SK-N-SH treated with all-trans-retinoic acid at 6 μM for 48 hours (cell line): ENCODE measurements at regions not wholly inside any gene's neighbourhood (a gene's known extent, or its start where the extent isn't known, plus 50 kb on each side); places are given as distances from the start of the nearest gene placed in this dataset.

Source experiments
- ARNTL ChIP-seq: fragments of 450-650 bp; formaldehyde crosslinking; IDR thresholded peaks from 2 replicates; pipeline ENCODE4 v1.5.0; 2020; ENCODE audit warnings: low read depth, mild to moderate bottlenecking, moderate library complexity, borderline replicate concordance
- CSDC2 ChIP-seq: fragments of 250-450 bp; sonication (Bioruptor Pico); IDR thresholded peaks from 2 replicates; pipeline ENCODE4 v1.5.0; 2020; ENCODE audit warnings: mild to moderate bottlenecking, moderate library complexity
- ESRRG ChIP-seq: fragments of 250-450 bp; sonication (Bioruptor Pico); IDR thresholded peaks from 2 replicates; pipeline ENCODE4 v1.6.1; 2021; ENCODE audit warnings: mild to moderate bottlenecking
- GLIS3 ChIP-seq: fragments of 250-450 bp; sonication (Bioruptor Pico); IDR thresholded peaks from 2 replicates; pipeline ENCODE4 v1.5.0; 2020; ENCODE audit warnings: mild to moderate bottlenecking, moderate library complexity
- ISL1 ChIP-seq: fragments of 250-450 bp; sonication (Bioruptor Pico); IDR thresholded peaks from 2 replicates; pipeline ENCODE4 v2.1.2; 2022; ENCODE audit warnings: mild to moderate bottlenecking, moderate library complexity
- PPARA ChIP-seq: fragments of 250-450 bp; sonication (Bioruptor Pico); IDR thresholded peaks from 2 replicates; pipeline ENCODE4 v1.5.0; 2020; ENCODE audit warnings: mild to moderate bottlenecking, borderline replicate concordance
- TF ChIP-seq, protein P1 (sequence below): fragments of 250-450 bp; sonication (Bioruptor Pico); IDR thresholded peaks from 2 replicates; pipeline ENCODE4 v1.8.0; 2020; ENCODE audit warnings: mild to moderate bottlenecking, moderate library complexity, borderline replicate concordance
- TF ChIP-seq, protein P2 (sequence below): fragments of 250-450 bp; sonication (Bioruptor Pico); IDR thresholded peaks from 2 replicates; pipeline ENCODE4 v1.5.1; 2021; ENCODE audit warnings: mild to moderate bottlenecking, moderate library complexity

DNA sequence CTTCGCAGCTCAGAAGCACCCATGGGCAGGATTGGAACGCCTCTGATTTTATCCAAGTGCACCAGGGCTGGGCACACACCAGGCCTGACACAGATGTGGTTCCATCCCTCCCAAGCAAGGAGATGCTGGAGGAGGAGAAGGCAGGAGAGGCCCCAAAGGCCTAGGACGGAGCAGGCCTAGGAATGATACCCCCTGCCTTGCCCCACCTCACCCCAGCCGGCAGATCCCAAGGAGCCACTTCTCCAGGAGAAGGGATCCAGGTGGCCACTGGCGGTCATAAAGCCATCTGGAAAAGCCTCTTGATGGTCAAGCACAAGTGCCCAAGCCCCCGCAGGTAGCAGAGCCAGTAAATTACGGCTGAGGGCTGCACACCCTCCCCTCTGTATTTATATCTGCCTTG is 211.8 kb downstream of the TBC1D2B start:
- TF ChIP-seq PPARA (CRISPR knock-in tag) (no peak), ISL1 (no peak), ARNTL (CRISPR knock-in tag) (no peak), CSDC2 (CRISPR knock-in tag) (no peak), ESRRG (CRISPR knock-in tag) (no peak), GLIS3 (CRISPR knock-in tag) (no peak)
- TF ChIP-seq, protein P1, sequence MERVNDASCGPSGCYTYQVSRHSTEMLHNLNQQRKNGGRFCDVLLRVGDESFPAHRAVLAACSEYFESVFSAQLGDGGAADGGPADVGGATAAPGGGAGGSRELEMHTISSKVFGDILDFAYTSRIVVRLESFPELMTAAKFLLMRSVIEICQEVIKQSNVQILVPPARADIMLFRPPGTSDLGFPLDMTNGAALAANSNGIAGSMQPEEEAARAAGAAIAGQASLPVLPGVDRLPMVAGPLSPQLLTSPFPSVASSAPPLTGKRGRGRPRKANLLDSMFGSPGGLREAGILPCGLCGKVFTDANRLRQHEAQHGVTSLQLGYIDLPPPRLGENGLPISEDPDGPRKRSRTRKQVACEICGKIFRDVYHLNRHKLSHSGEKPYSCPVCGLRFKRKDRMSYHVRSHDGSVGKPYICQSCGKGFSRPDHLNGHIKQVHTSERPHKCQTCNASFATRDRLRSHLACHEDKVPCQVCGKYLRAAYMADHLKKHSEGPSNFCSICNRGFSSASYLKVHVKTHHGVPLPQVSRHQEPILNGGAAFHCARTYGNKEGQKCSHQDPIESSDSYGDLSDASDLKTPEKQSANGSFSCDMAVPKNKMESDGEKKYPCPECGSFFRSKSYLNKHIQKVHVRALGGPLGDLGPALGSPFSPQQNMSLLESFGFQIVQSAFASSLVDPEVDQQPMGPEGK (CRISPR knock-in tag), result no peak
- TF ChIP-seq, protein P2, sequence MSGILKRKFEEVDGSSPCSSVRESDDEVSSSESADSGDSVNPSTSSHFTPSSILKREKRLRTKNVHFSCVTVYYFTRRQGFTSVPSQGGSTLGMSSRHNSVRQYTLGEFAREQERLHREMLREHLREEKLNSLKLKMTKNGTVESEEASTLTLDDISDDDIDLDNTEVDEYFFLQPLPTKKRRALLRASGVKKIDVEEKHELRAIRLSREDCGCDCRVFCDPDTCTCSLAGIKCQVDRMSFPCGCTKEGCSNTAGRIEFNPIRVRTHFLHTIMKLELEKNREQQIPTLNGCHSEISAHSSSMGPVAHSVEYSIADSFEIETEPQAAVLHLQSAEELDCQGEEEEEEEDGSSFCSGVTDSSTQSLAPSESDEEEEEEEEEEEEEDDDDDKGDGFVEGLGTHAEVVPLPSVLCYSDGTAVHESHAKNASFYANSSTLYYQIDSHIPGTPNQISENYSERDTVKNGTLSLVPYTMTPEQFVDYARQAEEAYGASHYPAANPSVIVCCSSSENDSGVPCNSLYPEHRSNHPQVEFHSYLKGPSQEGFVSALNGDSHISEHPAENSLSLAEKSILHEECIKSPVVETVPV, result no peak
